Testis (tissue), 2 donors: ENCODE measurements at regions not wholly inside any gene's neighbourhood (a gene's known extent, or its start where the extent isn't known, plus 50 kb on each side); places are given as distances from the start of the nearest gene placed in this dataset.

Source experiments
- CTCF ChIP-seq, 3 experiments: fragments of 450-650 bp in 2 of 3; fragments of 200-600 bp in 1 of 3; sonication (generic) in 1 of 3; IDR thresholded peaks; one replicate each; pipeline ENCODE4 v1.5.1; 2016 to 2019; ENCODE audit warnings: antibody characterized with exemption in 3 of 3, mild to moderate bottlenecking in 2 of 3, moderate library complexity in 1 of 3
- POLR2A ChIP-seq: fragments of 450-650 bp; IDR thresholded peaks from one replicate; pipeline ENCODE4 v1.6.1; 2017; ENCODE audit warnings: antibody characterized with exemption, mild to moderate bottlenecking, moderate library complexity

- TF ChIP-seq CTCF (IDR thresholded peaks at IDR 0.05) = no peak
- no peak for TF ChIP-seq POLR2A
These were observed 204.9 kb downstream of the SMARCA1 start for GRCh38 chrX:129318375-129318774.
